ENCODE measurements at regions not wholly inside any gene's neighbourhood (a gene's known extent, or its start where the extent isn't known, plus 50 kb on each side); places are given as distances from the start of the nearest gene placed in this dataset.

DNA sequence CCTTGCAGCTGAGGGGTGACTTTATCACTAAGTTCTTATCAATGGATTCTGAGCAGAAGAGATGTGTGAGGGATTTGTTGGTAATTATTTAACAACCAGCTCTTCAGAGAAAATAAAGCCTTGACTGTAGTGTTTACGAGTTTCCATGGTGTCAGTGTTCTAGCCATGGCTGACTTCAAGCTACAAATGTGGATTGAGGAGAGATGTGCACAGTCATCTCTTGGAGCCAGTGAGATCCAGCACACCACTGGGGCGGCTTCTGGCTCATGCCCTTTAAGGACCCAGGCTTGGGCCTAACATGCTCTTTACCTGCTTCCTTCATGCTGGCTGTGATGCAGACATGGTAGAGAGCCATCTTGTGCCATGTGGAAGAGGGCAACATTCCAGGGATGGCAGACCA is 145.6 kb upstream of the MRPS22 start:
- Mint-ChIP-seq H3K9me3 (peaks cover 20% of the 10 kb centered on the region), H3K36me3 (peaks cover 2% of the 10 kb centered on the region), H3K27ac (no peak overlapping the region), H3K4me1 (peaks cover 2% of the 10 kb centered on the region), H3K27me3 (ENCODE audit: insufficient read depth, low read depth) (peaks cover 4% of the 10 kb centered on the region), H3K4me3 (no peak overlapping the region)
- TF ChIP-seq CTCF (IDR thresholded peaks at IDR 0.05) (no peak), EZH2 (IDR thresholded peaks at IDR 0.05) (no peak), EZH2phosphoT487 (IDR thresholded peaks at IDR 0.05) (no peak)
- no peak overlapping the region for H3K27ac ChIP-seq
- no peaks in the 10 kb centered on the region for H3K79me2 ChIP-seq (ENCODE audit: low read depth)
- H4K20me1 ChIP-seq (ENCODE audit: low read depth): no peaks in the 10 kb centered on the region
- no peak overlapping the region for H3K4me2 ChIP-seq
- no peak overlapping the region for H3K9ac ChIP-seq
- DNase-seq (ENCODE audit: low spot score): no peak
- H3K4me3 ChIP-seq: no peak overlapping the region
- H3F3A ChIP-seq (ENCODE audit: low read depth): no peaks in the 10 kb centered on the region
- no peak overlapping the region for H2AFZ ChIP-seq (replicated peaks)
- no peaks in the 10 kb centered on the region for H3K36me3 ChIP-seq
- H3K9me3 ChIP-seq (ENCODE audit: low read depth): no peaks in the 10 kb centered on the region
- no peaks in the 10 kb centered on the region for H3K4me1 ChIP-seq
- H3K27me3 ChIP-seq: no peaks in the 10 kb centered on the region

- no peaks in the 10 kb centered on the region for H3K4me1 ChIP-seq
- no peaks in the 10 kb centered on the region for H3F3A ChIP-seq (ENCODE audit: low read depth)
- no peak overlapping the region for H3K4me2 ChIP-seq
- no peak overlapping the region for H3K4me3 Mint-ChIP-seq
- no peaks in the 10 kb centered on the region for H3K27me3 ChIP-seq
- H3K36me3 ChIP-seq: no peaks in the 10 kb centered on the region
- no peak for DNase-seq (ENCODE audit: low spot score)
- no peak overlapping the region for H3K27ac Mint-ChIP-seq
- H3K27me3 Mint-ChIP-seq (ENCODE audit: insufficient read depth, low read depth): peaks cover 2% of the 10 kb centered on the region
- no peak overlapping the region for H3K4me3 ChIP-seq
- H3K9me3 Mint-ChIP-seq: peaks cover 17% of the 10 kb centered on the region
- H2AFZ ChIP-seq (replicated peaks): no peak overlapping the region
- H3K9me3 ChIP-seq (ENCODE audit: low read depth): no peaks in the 10 kb centered on the region
- TF ChIP-seq EZH2phosphoT487 (IDR thresholded peaks at IDR 0.05) (no peak), EZH2 (IDR thresholded peaks at IDR 0.05) (no peak), CTCF (IDR thresholded peaks at IDR 0.05) (no peak)
- no peaks in the 10 kb centered on the region for H3K79me2 ChIP-seq (ENCODE audit: low read depth)
- no peak overlapping the region for H3K27ac ChIP-seq
- no peaks in the 10 kb centered on the region for H4K20me1 ChIP-seq (ENCODE audit: low read depth)
- H3K4me1 Mint-ChIP-seq: peaks cover 2% of the 10 kb centered on the region
- H3K9ac ChIP-seq: no peak overlapping the region
- H3K36me3 Mint-ChIP-seq: peaks cover 2% of the 10 kb centered on the region
Observed at GRCh38 chr3:139198929-139199328, 144.9 kb upstream of the MRPS22 start.

DNA sequence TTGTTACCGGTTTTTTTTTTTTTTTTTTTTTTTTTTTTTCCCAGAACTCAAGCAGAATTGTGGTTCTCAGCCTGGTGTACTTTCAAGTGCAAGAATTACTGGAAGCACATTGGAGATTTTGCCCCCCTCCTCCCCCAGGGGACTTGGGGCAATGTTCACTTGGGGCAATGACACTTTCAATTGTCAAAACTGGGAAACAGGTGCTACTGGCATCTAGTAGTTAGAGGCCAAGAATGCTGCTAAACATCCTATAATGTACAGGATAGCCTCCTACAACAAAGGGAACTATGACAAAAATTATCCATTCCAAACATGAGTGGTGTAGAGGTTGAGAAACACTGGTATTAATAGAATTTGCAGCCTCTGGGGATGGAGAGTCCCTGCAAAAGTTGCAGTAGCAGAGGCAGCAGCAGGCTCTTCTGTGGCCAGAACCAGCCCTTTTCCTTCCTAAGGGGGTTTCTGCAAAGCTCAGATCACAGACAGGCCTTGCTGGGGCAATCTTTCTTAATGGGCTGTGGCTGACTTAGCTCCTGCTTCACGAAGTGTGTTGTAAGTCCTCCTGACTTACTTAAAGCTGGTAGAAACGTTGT is 144.3 kb upstream of the MRPS22 start:
- Histone ChIP-seq H3K9ac (no peak overlapping the region), H3K27me3 (no peaks in the 10 kb centered on the region), H3F3A (ENCODE audit: low read depth) (no peaks in the 10 kb centered on the region), H4K20me1 (ENCODE audit: low read depth) (no peaks in the 10 kb centered on the region), H2AFZ (replicated peaks) (no peak overlapping the region), H3K4me3 (no peak overlapping the region), H3K36me3 (no peaks in the 10 kb centered on the region), H3K9me3 (ENCODE audit: low read depth) (no peaks in the 10 kb centered on the region), H3K4me2 (no peak overlapping the region), H3K79me2 (ENCODE audit: low read depth) (no peaks in the 10 kb centered on the region), H3K27ac (no peak overlapping the region), H3K4me1 (no peaks in the 10 kb centered on the region)
- DNase-seq (ENCODE audit: low spot score): no peak
- Mint-ChIP-seq H3K4me1 (peaks cover 2% of the 10 kb centered on the region), H3K36me3 (peaks cover 2% of the 10 kb centered on the region), H3K27ac (no peak overlapping the region), H3K27me3 (ENCODE audit: insufficient read depth, low read depth) (peaks cover 2% of the 10 kb centered on the region), H3K4me3 (no peak overlapping the region), H3K9me3 (peaks cover 16% of the 10 kb centered on the region)
- no peak for TF ChIP-seq CTCF (IDR thresholded peaks at IDR 0.05)
- no peak for TF ChIP-seq EZH2phosphoT487 (IDR thresholded peaks at IDR 0.05)
- TF ChIP-seq EZH2 (IDR thresholded peaks at IDR 0.05): no peak

All from neural progenitor cell (in vitro differentiated cells).